Activated naive CD4-positive, alpha-beta T cell treated with Interleukin-2 at 50 U/mL for 16 hours (primary cell): ENCODE measurements at regions not wholly inside any gene's neighbourhood (a gene's known extent, or its start where the extent isn't known, plus 50 kb on each side); places are given as distances from the start of the nearest gene placed in this dataset.

Source experiments
- DNase-seq: peaks from one replicate; pipeline ENCODE4 v3.0.0-alpha.2; 2020

DNA sequence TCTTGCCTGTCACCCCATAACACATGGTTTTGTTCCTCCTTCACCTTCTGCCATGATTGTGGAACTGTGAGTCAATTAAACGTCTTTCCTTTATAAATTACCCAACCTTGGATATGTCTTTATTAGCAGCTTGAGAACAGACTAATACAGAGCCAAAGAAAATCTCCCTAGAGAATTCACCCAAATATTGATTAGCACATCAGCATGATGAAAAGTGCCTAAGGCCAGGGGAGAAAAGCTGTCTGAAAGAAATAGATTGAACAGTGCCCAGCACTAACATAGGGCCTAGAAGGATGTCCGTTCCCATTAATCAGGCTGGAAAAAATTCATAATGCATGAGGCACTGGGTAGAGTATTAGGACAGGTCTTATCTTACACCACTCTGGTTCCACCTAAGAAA, 111.9 kb upstream of the CALN1 start:
- DNase-seq: no peak

GRCh38 chr7:72504061-72504706, 92.0 kb upstream of the CALN1 start:
- DNase-seq: no peak

DNA sequence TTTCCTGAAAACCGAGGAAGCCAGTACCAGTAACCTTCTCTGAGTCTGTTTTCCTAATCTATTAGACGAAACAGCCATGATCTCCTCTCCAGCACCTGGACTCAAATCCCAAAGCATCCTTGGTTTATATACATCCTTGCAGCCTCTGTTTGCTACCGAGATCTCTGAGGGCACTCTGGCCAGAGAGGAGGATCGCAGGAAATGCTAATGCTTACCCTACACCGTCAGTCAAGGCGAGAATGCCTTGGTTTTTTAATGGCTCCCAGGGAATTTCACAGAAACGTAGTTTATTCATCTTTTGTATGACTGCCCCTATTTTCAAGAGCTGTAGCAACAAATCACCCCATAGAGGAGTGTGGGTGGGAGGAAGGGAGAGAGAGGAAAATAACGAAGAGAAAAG, 91.5 kb upstream of the CALN1 start:
- DNase-seq: no peak

- DNase-seq: no peak
These were observed 82.7 kb upstream of the CALN1 start for GRCh38 chr7:72494807-72495206.

DNA sequence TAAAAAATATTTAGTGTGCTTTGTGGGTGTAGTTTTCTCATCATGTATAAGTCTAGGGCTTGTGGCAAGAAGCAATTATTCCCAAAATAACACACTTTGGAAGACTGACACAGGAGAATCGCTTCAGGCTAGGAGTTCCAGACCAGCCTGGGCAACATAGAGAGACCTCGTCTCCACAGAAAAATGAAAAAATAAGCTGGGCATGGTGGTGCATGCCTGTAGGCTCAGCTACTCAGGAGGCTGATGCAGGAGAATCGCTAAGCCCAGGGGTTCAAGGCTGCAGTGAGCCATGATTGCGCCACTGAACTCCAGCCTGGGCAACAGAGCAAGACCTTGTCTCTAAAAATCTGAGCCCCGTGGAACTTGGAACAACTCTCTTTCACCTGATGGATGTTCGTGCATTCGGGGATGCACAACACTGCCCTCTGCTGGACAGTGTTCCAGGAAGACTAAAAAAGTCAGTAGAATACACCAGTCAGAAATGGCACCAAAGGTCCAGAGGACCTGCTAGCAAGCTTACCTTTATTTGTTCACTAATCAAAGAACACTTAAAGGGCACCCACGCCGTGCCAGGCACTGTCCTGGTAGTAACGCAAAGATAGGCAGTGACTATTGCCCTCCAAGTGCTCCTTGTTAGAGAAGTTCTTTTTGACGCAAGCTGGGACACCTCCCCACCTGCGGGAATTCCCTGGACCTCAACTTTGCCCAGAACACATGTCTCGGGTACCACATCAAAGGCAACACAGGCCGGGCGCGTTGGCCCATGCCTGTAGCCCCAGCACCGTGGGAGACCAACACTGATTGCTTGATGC, 81.9 kb upstream of the CALN1 start:
- peak; percentile 32 for DNase-seq

DNA sequence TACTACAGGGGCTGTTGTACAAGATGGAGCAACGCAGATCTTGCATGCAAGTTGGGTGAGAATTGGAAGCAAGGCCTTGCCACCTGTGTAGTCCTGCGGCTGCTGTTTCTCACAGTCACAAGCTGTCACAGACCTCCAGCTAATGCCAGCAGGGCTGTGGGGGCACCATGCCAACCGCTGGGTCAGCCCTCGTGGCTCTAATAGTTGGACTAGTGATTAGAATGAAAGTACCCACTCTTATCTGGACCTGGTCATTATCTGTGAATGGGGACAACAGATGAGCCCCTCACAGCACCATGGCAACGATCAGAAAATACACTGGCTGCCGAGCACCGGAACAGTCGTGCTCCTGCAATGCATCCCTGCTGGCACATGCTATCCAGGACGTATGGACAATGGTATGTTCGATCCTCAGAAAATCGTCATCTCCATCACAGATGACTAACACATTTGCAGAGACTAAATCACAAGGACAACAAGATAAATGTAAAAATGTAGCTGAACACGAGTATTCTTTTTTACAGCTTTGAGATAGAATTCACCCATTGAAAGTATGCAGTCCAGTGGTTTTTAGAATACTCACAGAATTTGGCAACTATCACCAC, 80.4 kb upstream of the CALN1 start:
- DNase-seq: no peak

GRCh38 chr7:72490301-72490700, 78.2 kb upstream of the CALN1 start:
- no peak for DNase-seq

GRCh38 chr7:72481934-72482333, 69.8 kb upstream of the CALN1 start:
- no peak for DNase-seq

DNA sequence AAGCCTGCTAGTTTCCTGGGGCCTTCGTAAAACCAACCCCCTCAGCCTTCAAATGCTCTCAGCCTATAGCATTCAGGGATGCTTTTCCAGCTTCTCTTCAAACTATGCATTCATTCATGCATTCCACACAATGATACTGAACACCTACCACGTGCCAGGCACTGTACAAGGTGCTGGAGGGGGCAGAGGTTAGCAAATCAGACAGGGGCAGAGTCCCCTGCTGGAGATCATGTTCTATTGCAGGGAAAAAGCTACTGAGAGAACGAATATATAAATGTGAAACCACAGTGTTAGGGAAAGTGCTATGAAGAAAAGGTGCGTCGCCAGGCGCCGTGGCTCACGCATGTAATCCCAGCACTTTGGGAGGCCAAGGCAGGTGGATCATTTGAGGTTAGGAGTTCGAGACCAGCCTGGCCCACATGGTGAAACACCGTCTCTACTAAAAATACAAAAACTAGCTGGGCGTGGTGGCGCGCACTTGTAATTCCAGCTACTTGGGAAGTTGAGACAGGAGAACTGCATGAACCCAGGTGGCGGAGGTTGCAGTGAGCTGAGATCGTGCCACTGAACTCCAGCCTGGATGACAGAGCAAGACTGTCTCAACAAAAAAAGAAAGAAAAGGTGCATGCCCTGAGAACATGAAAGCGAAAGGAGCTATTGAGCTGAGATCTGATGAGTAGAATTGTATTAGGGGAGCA, 64.6 kb upstream of the CALN1 start:
- no peak for DNase-seq

DNA sequence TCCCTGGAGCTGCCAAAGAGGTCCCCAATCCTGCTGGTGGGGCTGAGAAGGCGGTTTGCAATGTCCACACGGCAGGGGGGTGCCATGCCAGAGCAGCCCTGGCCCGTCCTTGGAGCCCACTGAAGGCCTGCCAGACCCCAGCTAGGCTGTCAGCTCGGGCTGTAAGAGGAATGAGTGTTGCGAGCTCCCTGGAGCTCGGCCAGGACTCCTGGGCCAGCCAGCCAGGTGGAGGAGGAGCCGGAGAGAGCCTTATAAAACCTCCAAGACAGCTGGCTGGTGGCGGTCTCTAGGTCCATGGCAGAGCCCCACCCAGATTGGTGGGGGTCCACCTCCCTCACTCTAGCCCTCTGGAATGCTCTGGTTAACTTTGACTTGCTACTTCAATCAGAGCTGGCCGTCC, 55.1 kb upstream of the CALN1 start:
- DNase-seq: no peak

- DNase-seq: no peak
These were observed 54.7 kb upstream of the CALN1 start for GRCh38 chr7:72466797-72467196.

DNA sequence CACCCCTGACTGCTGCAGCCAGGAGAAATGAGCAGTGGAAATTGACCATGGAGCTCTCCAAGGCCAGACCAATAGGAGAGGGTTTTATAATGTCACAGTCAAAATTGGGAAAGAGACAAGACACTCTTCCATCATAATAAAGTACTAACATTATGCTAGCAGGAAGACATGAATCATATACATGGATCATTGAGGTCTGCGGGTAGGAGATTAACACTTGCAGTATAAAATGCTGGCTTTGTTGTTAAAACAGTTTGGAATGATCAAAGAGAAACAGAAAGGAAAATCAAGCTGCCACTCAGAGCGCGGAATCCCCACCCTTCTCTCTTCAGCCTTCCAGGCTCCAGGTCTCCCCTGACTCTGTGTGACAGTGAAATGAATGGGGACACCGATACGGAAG, 53.4 kb upstream of the CALN1 start:
- no peak for DNase-seq

- DNase-seq: no peak
These were observed 50.2 kb upstream of the CALN1 start for GRCh38 chr7:72462311-72462710.
